ENCODE measurements at regions not wholly inside any gene's neighbourhood (a gene's known extent, or its start where the extent isn't known, plus 50 kb on each side); places are given as distances from the start of the nearest gene placed in this dataset.

DNA sequence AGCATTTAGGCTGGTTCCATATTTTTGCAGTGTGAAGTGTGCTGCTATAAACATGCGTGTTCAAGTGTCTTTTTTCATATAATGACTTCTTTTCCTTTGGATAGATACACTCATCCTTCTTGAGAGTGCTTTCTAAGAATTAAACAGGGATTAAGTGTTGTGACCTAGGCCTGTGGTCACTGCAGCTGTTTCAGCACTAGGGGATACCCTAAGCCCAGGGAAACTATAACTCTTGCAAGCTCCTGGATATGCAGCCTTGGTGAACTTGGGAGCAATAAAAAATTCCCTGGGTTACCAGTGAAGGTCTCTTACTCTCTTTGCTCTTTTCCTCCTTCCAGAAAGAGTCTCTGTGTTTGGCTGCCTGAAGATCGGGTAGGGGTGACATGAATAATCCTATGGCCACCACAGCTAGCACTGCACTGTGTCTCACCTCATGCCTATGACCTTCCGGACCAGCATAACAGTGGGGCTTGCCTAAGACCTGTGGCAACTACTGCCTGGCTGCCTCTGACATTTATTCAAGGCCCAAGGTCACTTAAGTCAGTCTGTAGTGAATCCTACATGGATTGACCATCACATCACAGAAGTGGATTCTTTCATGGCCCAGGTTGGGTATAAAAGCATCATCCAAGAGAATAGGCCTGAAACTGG, 799.7 kb downstream of the DACH1 start:
- Mint-ChIP-seq H3K4me3 (ENCODE audit: unreplicated experiment) (no peak overlapping the region), H3K4me1 (ENCODE audit: low read depth) (no peaks in the 10 kb centered on the region), H3K9me3 (ENCODE audit: low read depth) (peaks cover 6% of the 10 kb centered on the region), H3K36me3 (ENCODE audit: low read depth) (no peaks in the 10 kb centered on the region), H3K27ac (ENCODE audit: unreplicated experiment) (no peak overlapping the region), H3K27me3 (ENCODE audit: low read depth) (no peaks in the 10 kb centered on the region)
- TF ChIP-seq, protein P1, sequence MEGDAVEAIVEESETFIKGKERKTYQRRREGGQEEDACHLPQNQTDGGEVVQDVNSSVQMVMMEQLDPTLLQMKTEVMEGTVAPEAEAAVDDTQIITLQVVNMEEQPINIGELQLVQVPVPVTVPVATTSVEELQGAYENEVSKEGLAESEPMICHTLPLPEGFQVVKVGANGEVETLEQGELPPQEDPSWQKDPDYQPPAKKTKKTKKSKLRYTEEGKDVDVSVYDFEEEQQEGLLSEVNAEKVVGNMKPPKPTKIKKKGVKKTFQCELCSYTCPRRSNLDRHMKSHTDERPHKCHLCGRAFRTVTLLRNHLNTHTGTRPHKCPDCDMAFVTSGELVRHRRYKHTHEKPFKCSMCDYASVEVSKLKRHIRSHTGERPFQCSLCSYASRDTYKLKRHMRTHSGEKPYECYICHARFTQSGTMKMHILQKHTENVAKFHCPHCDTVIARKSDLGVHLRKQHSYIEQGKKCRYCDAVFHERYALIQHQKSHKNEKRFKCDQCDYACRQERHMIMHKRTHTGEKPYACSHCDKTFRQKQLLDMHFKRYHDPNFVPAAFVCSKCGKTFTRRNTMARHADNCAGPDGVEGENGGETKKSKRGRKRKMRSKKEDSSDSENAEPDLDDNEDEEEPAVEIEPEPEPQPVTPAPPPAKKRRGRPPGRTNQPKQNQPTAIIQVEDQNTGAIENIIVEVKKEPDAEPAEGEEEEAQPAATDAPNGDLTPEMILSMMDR (IDR thresholded peaks at IDR 0.05): peak; percentile 30
- no peak for DNase-seq (ENCODE audit: low spot score)

DNA sequence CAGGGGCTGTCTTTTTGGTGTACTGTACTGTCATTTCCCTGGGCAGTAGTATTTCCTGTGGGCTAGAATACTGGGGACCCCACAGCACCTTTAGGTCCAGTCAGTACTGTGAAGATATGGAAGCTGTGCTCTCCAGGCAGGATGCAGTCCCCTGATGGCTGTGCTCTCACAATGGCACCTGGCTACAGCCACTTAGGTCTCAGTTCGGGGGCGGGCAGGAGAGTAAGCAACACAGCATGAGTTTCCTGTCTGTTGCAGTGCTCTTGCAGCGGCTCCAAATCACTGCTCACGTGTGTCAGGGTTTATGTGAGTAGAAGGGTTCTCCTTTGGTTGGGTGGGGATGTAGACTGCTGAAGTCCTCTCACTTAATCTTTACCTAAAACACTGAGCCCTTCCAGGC, 810.4 kb downstream of the DACH1 start:
- H3K9me3 Mint-ChIP-seq (ENCODE audit: low read depth): peaks cover 17% of the 10 kb centered on the region
- H3K4me3 Mint-ChIP-seq (ENCODE audit: unreplicated experiment): no peak overlapping the region
- no peaks in the 10 kb centered on the region for H3K4me1 Mint-ChIP-seq (ENCODE audit: low read depth)
- peaks cover 2% of the 10 kb centered on the region for H3K36me3 Mint-ChIP-seq (ENCODE audit: low read depth)
- no peaks in the 10 kb centered on the region for H3K27me3 Mint-ChIP-seq (ENCODE audit: low read depth)
- DNase-seq (ENCODE audit: low spot score): no peak
- TF ChIP-seq, protein P1 (IDR thresholded peaks at IDR 0.05): no peak
- no peak overlapping the region for H3K27ac Mint-ChIP-seq (ENCODE audit: unreplicated experiment)

DNA sequence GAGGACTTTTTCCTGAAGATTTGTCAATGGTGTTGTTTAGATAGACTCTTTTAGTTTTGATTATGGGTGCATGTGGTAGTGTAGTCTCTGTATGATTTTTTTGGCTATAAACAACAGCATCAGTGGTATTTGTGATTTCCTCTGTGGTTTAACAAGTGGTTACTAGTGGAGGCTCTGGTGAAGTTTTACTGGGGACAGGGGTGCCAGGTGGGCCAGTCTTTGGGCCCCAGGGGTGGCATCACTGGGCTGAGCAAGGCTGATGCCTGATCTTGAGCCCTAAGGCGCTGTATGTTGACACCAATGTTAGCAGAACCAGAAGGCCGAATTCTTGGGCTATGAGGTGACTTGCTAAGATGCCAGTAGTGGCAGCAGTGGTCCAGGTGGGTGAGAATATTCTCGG, 811.4 kb downstream of the DACH1 start:
- no peaks in the 10 kb centered on the region for H3K4me1 Mint-ChIP-seq (ENCODE audit: low read depth)
- H3K36me3 Mint-ChIP-seq (ENCODE audit: low read depth): peaks cover 2% of the 10 kb centered on the region
- no peak for DNase-seq (ENCODE audit: low spot score)
- TF ChIP-seq, protein P1 (IDR thresholded peaks at IDR 0.05): no peak
- H3K27ac Mint-ChIP-seq (ENCODE audit: unreplicated experiment): no peak overlapping the region
- H3K9me3 Mint-ChIP-seq (ENCODE audit: low read depth): peaks cover 17% of the 10 kb centered on the region
- H3K4me3 Mint-ChIP-seq (ENCODE audit: unreplicated experiment): no peak overlapping the region
- H3K27me3 Mint-ChIP-seq (ENCODE audit: low read depth): no peaks in the 10 kb centered on the region

DNA sequence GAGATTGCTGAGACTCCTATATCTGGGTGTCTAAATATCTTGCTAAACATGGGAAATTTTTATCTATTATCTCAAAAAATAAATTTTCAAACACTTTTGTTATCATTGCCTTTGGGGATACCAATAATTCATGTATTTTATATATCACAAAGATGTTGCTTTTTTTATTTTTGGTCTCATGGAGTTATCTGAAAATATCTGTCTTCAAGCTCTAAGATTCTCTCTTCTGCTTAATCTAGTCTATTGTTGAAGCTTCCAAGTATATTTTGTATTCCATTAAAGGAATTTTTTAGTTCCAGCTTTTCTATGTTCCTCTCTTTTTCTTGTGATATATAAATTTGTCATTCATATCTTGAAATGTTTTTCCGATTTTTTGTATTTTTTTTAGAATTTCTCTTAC, 812.0 kb downstream of the DACH1 start:
- H3K36me3 Mint-ChIP-seq (ENCODE audit: low read depth): peaks cover 2% of the 10 kb centered on the region
- no peaks in the 10 kb centered on the region for H3K4me1 Mint-ChIP-seq (ENCODE audit: low read depth)
- H3K4me3 Mint-ChIP-seq (ENCODE audit: unreplicated experiment): no peak overlapping the region
- TF ChIP-seq, protein P1 (IDR thresholded peaks at IDR 0.05): no peak
- H3K27ac Mint-ChIP-seq (ENCODE audit: unreplicated experiment): no peak overlapping the region
- H3K27me3 Mint-ChIP-seq (ENCODE audit: low read depth): no peaks in the 10 kb centered on the region
- no peak for DNase-seq (ENCODE audit: low spot score)
- H3K9me3 Mint-ChIP-seq (ENCODE audit: low read depth): peaks cover 17% of the 10 kb centered on the region

DNA sequence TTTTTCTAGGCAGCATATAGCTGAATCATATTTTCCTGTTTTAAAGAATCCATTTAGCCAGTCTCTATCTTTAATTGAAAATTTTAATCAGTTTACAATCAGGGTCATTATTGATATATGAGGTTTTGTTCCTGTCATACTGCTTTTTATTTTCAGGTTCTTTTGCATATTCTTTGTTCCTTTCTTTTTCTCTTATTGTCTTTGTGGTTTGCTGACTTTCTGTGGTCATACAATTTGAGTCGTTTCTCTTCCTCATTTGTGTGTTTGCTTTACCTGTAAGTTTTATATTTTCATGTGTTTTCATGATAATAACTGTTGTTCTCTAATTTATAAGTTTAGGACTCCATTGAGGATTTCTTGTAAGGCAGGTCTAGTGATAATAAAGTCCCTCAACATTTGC, 812.6 kb downstream of the DACH1 start:
- Mint-ChIP-seq H3K4me3 (ENCODE audit: unreplicated experiment) (no peak overlapping the region), H3K9me3 (ENCODE audit: low read depth) (peaks cover 17% of the 10 kb centered on the region), H3K27me3 (ENCODE audit: low read depth) (no peaks in the 10 kb centered on the region), H3K36me3 (ENCODE audit: low read depth) (peaks cover 2% of the 10 kb centered on the region), H3K27ac (ENCODE audit: unreplicated experiment) (no peak overlapping the region), H3K4me1 (ENCODE audit: low read depth) (no peaks in the 10 kb centered on the region)
- TF ChIP-seq, protein P1 (IDR thresholded peaks at IDR 0.05): no peak
- no peak for DNase-seq (ENCODE audit: low spot score)
